ENCODE measurements at regions not wholly inside any gene's neighbourhood (a gene's known extent, or its start where the extent isn't known, plus 50 kb on each side); places are given as distances from the start of the nearest gene placed in this dataset.

- no peak overlapping the region for H2BK15ac ChIP-seq (ENCODE audit: low read depth, low read length)
- peak; percentile 58 for DNase-seq
- Mint-ChIP-seq H3K4me3 (peak overlapping the region; percentile 79 to 95), H3K27me3 (ENCODE audit: low read depth) (peaks cover 61% of the 10 kb centered on the region), H3K36me3 (ENCODE audit: insufficient read depth in 1 of 3, low read depth in 3 of 3) (peaks cover 0 to 2% (median 0%) of the 10 kb centered on the region in 3 experiments; a peak in 1 of 7 replicates), H3K9me3 (no peaks in the 10 kb centered on the region; a peak in 1 of 5 replicates), H3K4me1 (peaks cover 16 to 27% of the 10 kb centered on the region in 2 experiments), H3K27ac (peak overlapping the region in 1 of 3 experiments; percentile 16; a peak in 1 of 7 replicates)
- H2BK5ac ChIP-seq (ENCODE audit: insufficient read length, low read length): no peak overlapping the region
- peak overlapping the region; percentile 91 for H3K4me2 ChIP-seq (ENCODE audit: insufficient read depth, insufficient read length, low read length)
- no peak overlapping the region for H3K18ac ChIP-seq (ENCODE audit: insufficient read length, low read depth, low read length)
- peaks cover 26% of the 10 kb centered on the region for H3K23me2 ChIP-seq (ENCODE audit: insufficient read length, low read depth, low read length, poor library complexity, severe bottlenecking)
- H3K14ac ChIP-seq (ENCODE audit: insufficient read depth, low read length): no peak overlapping the region; the same call in 1 of the 2 replicates
- H3K4ac ChIP-seq (ENCODE audit: low read depth, low read length): no peak overlapping the region
- no peak overlapping the region for H2BK12ac ChIP-seq (ENCODE audit: insufficient read length, low read depth, low read length)
- no peak overlapping the region for H2AK5ac ChIP-seq (ENCODE audit: insufficient read length, low read length)
- H3K79me1 ChIP-seq (ENCODE audit: insufficient read depth, low read depth, low read length, poor library complexity, severe bottlenecking): no peaks in the 10 kb centered on the region
- peaks cover 10% of the 10 kb centered on the region; the same call in 1 of the 2 replicates for H3K27me3 ChIP-seq (ENCODE audit: insufficient read depth, low read length)
- no peak overlapping the region for H2BK20ac ChIP-seq (ENCODE audit: low read depth, low read length, poor library complexity, severe bottlenecking)
- H3K27ac ChIP-seq (ENCODE audit: insufficient read length, low read depth, low read length): no peak overlapping the region
- no peak overlapping the region for H3K56ac ChIP-seq (ENCODE audit: insufficient read length, low read depth, low read length)
- no peaks in the 10 kb centered on the region for H3K79me2 ChIP-seq (ENCODE audit: insufficient read depth, low read length)
- no peak overlapping the region for H2AFZ ChIP-seq (ENCODE audit: low read length)
- WGBS (ENCODE audit: extremely low coverage, insufficient read length, low lambda C conversion rate): no CpG with 5 or more reads among the region's 51 CpGs
- H4K5ac ChIP-seq (ENCODE audit: insufficient read length, low read depth, low read length): no peak overlapping the region
- H4K20me1 ChIP-seq (ENCODE audit: control insufficient read depth, insufficient read depth, insufficient read length): no peaks in the 10 kb centered on the region
- H4K8ac ChIP-seq (replicated peaks; ENCODE audit: insufficient read length, low read depth, low read length): no peak overlapping the region
- TF ChIP-seq CTCF (conservative IDR thresholded peaks at IDR 0.05): no peak
- no peaks in the 10 kb centered on the region for H3K4me1 ChIP-seq (ENCODE audit: insufficient read depth, low read length)
- no peaks in the 10 kb centered on the region for H3K9me3 ChIP-seq (ENCODE audit: control insufficient read depth, low read depth, low read length)
- H3K9ac ChIP-seq (ENCODE audit: extremely low read depth, insufficient read length, low read length): peak overlapping the region; percentile 11
- no peak overlapping the region for H2BK120ac ChIP-seq (ENCODE audit: low read depth, low read length, poor library complexity, severe bottlenecking)
- no peak overlapping the region for H3T11ph ChIP-seq (ENCODE audit: low read length)
- H3K23ac ChIP-seq (ENCODE audit: insufficient read length, low read depth, low read length): no peak overlapping the region
- H4K91ac ChIP-seq (ENCODE audit: insufficient read length, low read depth, low read length): no peak overlapping the region
Measured at GRCh38 chr13:107866032-107866940, 349.1 kb downstream of the LIG4 start.

Measured in H9 (cell line).